Astrocyte of the cerebellum (primary cell): ENCODE measurements at regions not wholly inside any gene's neighbourhood (a gene's known extent, or its start where the extent isn't known, plus 50 kb on each side); places are given as distances from the start of the nearest gene placed in this dataset.

Source experiments
- DNase-seq: peaks from one replicate; pipeline ENCODE4 v3.0.0-alpha.2; 2011; ENCODE audit warnings: low read depth
- H3K4me3 ChIP-seq: 2 replicates; pipeline ENCODE4 v1.5.1; 2011; ENCODE audit warnings: mild to moderate bottlenecking, low read depth, low read length, moderate library complexity
- CTCF ChIP-seq: IDR thresholded peaks from 2 replicates; pipeline ENCODE4 v1.5.1; 2012; ENCODE audit warnings: low read length, low read depth, moderate library complexity, mild to moderate bottlenecking; ENCODE audit errors: missing control alignments
- in situ Hi-C: cut with HindIII; loops from 2 replicates; pipeline ENCODE4 v1.10.0; 2017; ENCODE audit warnings: low sequenced_read_pairs

GRCh38 chr1:96361271-96361856 lies 360.2 kb upstream of the PTBP2 start:
- in situ Hi-C loops, result no loop called here
- no peak overlapping the region for H3K4me3 ChIP-seq

GRCh38 chr1:96361961-96362360 lies 359.6 kb upstream of the PTBP2 start:
- in situ Hi-C loops, result no loop called here
- no peak for DNase-seq
- TF ChIP-seq CTCF, result no peak
- no peak overlapping the region for H3K4me3 ChIP-seq

More at GRCh38 chr1:96361271-96361856, 360.2 kb upstream of the PTBP2 start:
- no peak for TF ChIP-seq CTCF
- no peak for DNase-seq

- TF ChIP-seq CTCF, result no peak
- in situ Hi-C loops, result no loop called here
- peak; percentile 97 for DNase-seq
- no peak overlapping the region for H3K4me3 ChIP-seq
These were observed 359.0 kb upstream of the PTBP2 start for GRCh38 chr1:96362623-96363022.

- no peak for DNase-seq
- no peak for TF ChIP-seq CTCF
- no peak overlapping the region for H3K4me3 ChIP-seq
- in situ Hi-C loops, result no loop called here
These were observed 357.8 kb upstream of the PTBP2 start for GRCh38 chr1:96363826-96364225.

- TF ChIP-seq CTCF, result no peak
- H3K4me3 ChIP-seq, result no peak overlapping the region
- DNase-seq, result peak; percentile 20
- in situ Hi-C loops, result no loop called here
These were observed 357.0 kb upstream of the PTBP2 start for GRCh38 chr1:96364576-96364975.

GRCh38 chr1:96365076-96365475 lies 356.5 kb upstream of the PTBP2 start:
- no peak for TF ChIP-seq CTCF
- H3K4me3 ChIP-seq, result no peak overlapping the region
- in situ Hi-C loops, result no loop called here
- DNase-seq, result peak; percentile 63
